ENCODE measurements at regions not wholly inside any gene's neighbourhood (a gene's known extent, or its start where the extent isn't known, plus 50 kb on each side); places are given as distances from the start of the nearest gene placed in this dataset.

DNA sequence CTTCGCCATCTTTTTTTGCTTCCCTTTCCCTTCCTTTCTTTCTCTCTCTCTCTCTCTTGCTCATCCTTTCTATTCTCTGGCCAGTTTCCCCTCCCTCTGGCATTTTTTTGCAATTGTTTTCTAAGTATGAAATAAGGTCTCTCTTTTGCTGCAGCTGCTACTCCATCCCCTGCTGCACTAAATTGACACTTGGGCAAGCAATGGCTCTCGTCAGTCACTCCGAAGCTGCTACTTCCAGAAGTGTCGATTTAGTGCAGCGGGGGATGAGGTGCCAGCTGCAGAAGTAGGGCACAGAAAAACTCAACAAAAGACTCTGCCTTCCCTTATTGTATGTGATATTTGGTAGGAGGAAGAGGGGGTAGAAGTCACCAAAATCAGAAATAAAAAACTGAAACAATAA lies 642.3 kb downstream of the RWDD3 start:
- TF ChIP-seq, protein P1, sequence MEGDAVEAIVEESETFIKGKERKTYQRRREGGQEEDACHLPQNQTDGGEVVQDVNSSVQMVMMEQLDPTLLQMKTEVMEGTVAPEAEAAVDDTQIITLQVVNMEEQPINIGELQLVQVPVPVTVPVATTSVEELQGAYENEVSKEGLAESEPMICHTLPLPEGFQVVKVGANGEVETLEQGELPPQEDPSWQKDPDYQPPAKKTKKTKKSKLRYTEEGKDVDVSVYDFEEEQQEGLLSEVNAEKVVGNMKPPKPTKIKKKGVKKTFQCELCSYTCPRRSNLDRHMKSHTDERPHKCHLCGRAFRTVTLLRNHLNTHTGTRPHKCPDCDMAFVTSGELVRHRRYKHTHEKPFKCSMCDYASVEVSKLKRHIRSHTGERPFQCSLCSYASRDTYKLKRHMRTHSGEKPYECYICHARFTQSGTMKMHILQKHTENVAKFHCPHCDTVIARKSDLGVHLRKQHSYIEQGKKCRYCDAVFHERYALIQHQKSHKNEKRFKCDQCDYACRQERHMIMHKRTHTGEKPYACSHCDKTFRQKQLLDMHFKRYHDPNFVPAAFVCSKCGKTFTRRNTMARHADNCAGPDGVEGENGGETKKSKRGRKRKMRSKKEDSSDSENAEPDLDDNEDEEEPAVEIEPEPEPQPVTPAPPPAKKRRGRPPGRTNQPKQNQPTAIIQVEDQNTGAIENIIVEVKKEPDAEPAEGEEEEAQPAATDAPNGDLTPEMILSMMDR (conservative IDR thresholded peaks at IDR 0.05; ENCODE audit: low read length): no peak
- TF ChIP-seq EZH2phosphoT487 (IDR thresholded peaks at IDR 0.05; ENCODE audit: borderline replicate concordance, low read depth, low read length): no peak

All from OCI-LY7 (cell line).